ENCODE measurements at regions not wholly inside any gene's neighbourhood (a gene's known extent, or its start where the extent isn't known, plus 50 kb on each side); places are given as distances from the start of the nearest gene placed in this dataset.
"Not testable (repeated sequence)": the region's sequence is repeated elsewhere in the genome, so short reads cannot be mapped to it uniquely, and the experiment has no call there.

- DNase-seq (ENCODE audit: low spot score): no peak
Measured at GRCh38 chr6:12618296-12618695, 98.3 kb upstream of the PHACTR1 start.

GRCh38 chr6:12621754-12622153 is 94.8 kb upstream of the PHACTR1 start:
- DNase-seq (ENCODE audit: low spot score): no peak

GRCh38 chr6:12622566-12622965 is 94.0 kb upstream of the PHACTR1 start:
- DNase-seq (ENCODE audit: low spot score): no peak

- DNase-seq (ENCODE audit: low spot score): no peak
Measured at GRCh38 chr6:12624142-12624837, 92.3 kb upstream of the PHACTR1 start.

GRCh38 chr6:12627053-12627452 is 89.5 kb upstream of the PHACTR1 start:
- DNase-seq (ENCODE audit: low spot score): no peak

GRCh38 chr6:12628327-12628726 is 88.2 kb upstream of the PHACTR1 start:
- no peak for DNase-seq (ENCODE audit: low spot score)

GRCh38 chr6:12633746-12634145 is 82.8 kb upstream of the PHACTR1 start:
- DNase-seq (ENCODE audit: low spot score): not testable (repeated sequence)

GRCh38 chr6:12635375-12635774 is 81.2 kb upstream of the PHACTR1 start:
- no peak for DNase-seq (ENCODE audit: low spot score)

- no peak for DNase-seq (ENCODE audit: low spot score)
Measured at GRCh38 chr6:12635813-12636212, 80.8 kb upstream of the PHACTR1 start.

GRCh38 chr6:12636336-12636735 is 80.2 kb upstream of the PHACTR1 start:
- DNase-seq (ENCODE audit: low spot score): no peak

GRCh38 chr6:12637960-12638641 is 78.5 kb upstream of the PHACTR1 start:
- DNase-seq (ENCODE audit: low spot score): no peak

- no peak for DNase-seq (ENCODE audit: low spot score)
Measured at GRCh38 chr6:12640438-12640837, 76.1 kb upstream of the PHACTR1 start.

GRCh38 chr6:12641785-12642184 is 74.8 kb upstream of the PHACTR1 start:
- DNase-seq (ENCODE audit: low spot score): not testable (repeated sequence)

- no peak for DNase-seq (ENCODE audit: low spot score)
Measured at GRCh38 chr6:12645941-12646340, 70.6 kb upstream of the PHACTR1 start.

GRCh38 chr6:12648171-12648570 is 68.4 kb upstream of the PHACTR1 start:
- DNase-seq (ENCODE audit: low spot score): no peak

- DNase-seq (ENCODE audit: low spot score): no peak
Measured at GRCh38 chr6:12649325-12649724, 67.2 kb upstream of the PHACTR1 start.

GRCh38 chr6:12653486-12653885 is 63.1 kb upstream of the PHACTR1 start:
- no peak for DNase-seq (ENCODE audit: low spot score)

- no peak for DNase-seq (ENCODE audit: low spot score)
Measured at GRCh38 chr6:12654107-12654506, 62.5 kb upstream of the PHACTR1 start.

- no peak for DNase-seq (ENCODE audit: low spot score)
Measured at GRCh38 chr6:12654514-12654913, 62.1 kb upstream of the PHACTR1 start.

GRCh38 chr6:12656906-12657305 is 59.7 kb upstream of the PHACTR1 start:
- no peak for DNase-seq (ENCODE audit: low spot score)

GRCh38 chr6:12657884-12658283 is 58.7 kb upstream of the PHACTR1 start:
- no peak for DNase-seq (ENCODE audit: low spot score)

- no peak for DNase-seq (ENCODE audit: low spot score)
Measured at GRCh38 chr6:12661432-12662089, 55.0 kb upstream of the PHACTR1 start.

Measured in hematopoietic multipotent progenitor cell treated with erythropoietin and hydrocortisone succinate and interleukin-3 and kit ligand, for 17 days (in vitro differentiated cells).